Parathyroid adenoma (tissue), 2 donors: ENCODE measurements at regions not wholly inside any gene's neighbourhood (a gene's known extent, or its start where the extent isn't known, plus 50 kb on each side); places are given as distances from the start of the nearest gene placed in this dataset.

Experiments
- H2AFZ ChIP-seq: fragments of 300-600 bp; sonication (generic); one replicate; pipeline ENCODE4 v1.7.0; 2017; ENCODE audit warnings: antibody characterized with exemption, mild to moderate bottlenecking
- H3K27ac ChIP-seq: fragments of 300-600 bp; sonication (generic); one replicate; pipeline ENCODE4 v1.7.0; 2017
- H3K27me3 ChIP-seq: fragments of 300-600 bp; sonication (generic); one replicate; pipeline ENCODE4 v1.7.0; 2017; ENCODE audit warnings: low read length; ENCODE audit not compliant: control insufficient read depth, insufficient read depth
- H3K36me3 ChIP-seq: fragments of 300-600 bp; sonication (generic); one replicate; pipeline ENCODE4 v1.7.0; 2017; ENCODE audit warnings: low read length; ENCODE audit not compliant: control insufficient read depth, insufficient read depth
- H3K4me1 ChIP-seq: fragments of 300-600 bp; sonication (generic); one replicate; pipeline ENCODE4 v1.7.0; 2017; ENCODE audit warnings: control low read depth
- H3K4me2 ChIP-seq: fragments of 300-600 bp; sonication (generic); one replicate; pipeline ENCODE4 v1.7.0; 2017; ENCODE audit warnings: low read length
- H3K4me3 ChIP-seq: fragments of 300-600 bp; sonication (generic); one replicate; pipeline ENCODE4 v1.7.0; 2017; ENCODE audit warnings: low read depth, low read length
- H3K79me2 ChIP-seq: fragments of 300-600 bp; sonication (generic); one replicate; pipeline ENCODE4 v1.7.0; 2017; ENCODE audit warnings: control low read depth
- H3K9ac ChIP-seq: fragments of 300-600 bp; sonication (generic); one replicate; pipeline ENCODE4 v1.7.0; 2017; ENCODE audit warnings: mild to moderate bottlenecking
- H3K9me3 ChIP-seq: fragments of 300-600 bp; sonication (generic); one replicate; pipeline ENCODE4 v1.7.0; 2017; ENCODE audit warnings: low read length; ENCODE audit not compliant: control insufficient read depth
- CTCF ChIP-seq: fragments of 300-600 bp; sonication (generic); IDR thresholded peaks from one replicate; pipeline ENCODE4 v1.7.0; 2017; ENCODE audit warnings: antibody characterized with exemption, mild to moderate bottlenecking
- donor health status: primary hyperparathyroidism.

- H3K4me3 ChIP-seq: no peak overlapping the region
- H3K4me2 ChIP-seq: no peak overlapping the region
These were observed 408.6 kb downstream of the PDCD6IP start for GRCh38 chr3:34207002-34207401.

GRCh38 chr3:34207806-34208205, 409.4 kb downstream of the PDCD6IP start:
- H3K4me1 ChIP-seq: no peaks in the 10 kb centered on the region
- no peak for TF ChIP-seq CTCF
- H2AFZ ChIP-seq: no peak overlapping the region
- no peaks in the 10 kb centered on the region for H3K9me3 ChIP-seq
- H3K9ac ChIP-seq: no peak overlapping the region
- no peak overlapping the region for H3K27ac ChIP-seq
- H3K36me3 ChIP-seq: no peaks in the 10 kb centered on the region
- H3K27me3 ChIP-seq: no peaks in the 10 kb centered on the region
- H3K4me3 ChIP-seq: no peak overlapping the region
- no peaks in the 10 kb centered on the region for H3K79me2 ChIP-seq
- H3K4me2 ChIP-seq: no peak overlapping the region

More at GRCh38 chr3:34207002-34207401, 408.6 kb downstream of the PDCD6IP start:
- H3K36me3 ChIP-seq: no peaks in the 10 kb centered on the region
- no peak overlapping the region for H2AFZ ChIP-seq
- H3K27ac ChIP-seq: no peak overlapping the region
- no peaks in the 10 kb centered on the region for H3K79me2 ChIP-seq
- H3K9me3 ChIP-seq: no peaks in the 10 kb centered on the region
- no peak overlapping the region for H3K9ac ChIP-seq
- no peaks in the 10 kb centered on the region for H3K27me3 ChIP-seq
- no peak for TF ChIP-seq CTCF
- H3K4me1 ChIP-seq: no peaks in the 10 kb centered on the region

- H3K4me1 ChIP-seq: no peaks in the 10 kb centered on the region
- no peak for TF ChIP-seq CTCF
- H3K4me2 ChIP-seq: no peak overlapping the region
- no peak overlapping the region for H2AFZ ChIP-seq
- H3K27ac ChIP-seq: no peak overlapping the region
- no peaks in the 10 kb centered on the region for H3K36me3 ChIP-seq
- no peak overlapping the region for H3K9ac ChIP-seq
- no peak overlapping the region for H3K4me3 ChIP-seq
- no peaks in the 10 kb centered on the region for H3K79me2 ChIP-seq
- no peaks in the 10 kb centered on the region for H3K9me3 ChIP-seq
- H3K27me3 ChIP-seq: no peaks in the 10 kb centered on the region
These were observed 413.7 kb downstream of the PDCD6IP start for GRCh38 chr3:34212175-34212574.

- no peaks in the 10 kb centered on the region for H3K4me1 ChIP-seq
- TF ChIP-seq CTCF: no peak
- no peak overlapping the region for H3K9ac ChIP-seq
- no peaks in the 10 kb centered on the region for H3K79me2 ChIP-seq
- H3K4me3 ChIP-seq: no peak overlapping the region
- H3K27ac ChIP-seq: no peak overlapping the region
- H3K36me3 ChIP-seq: no peaks in the 10 kb centered on the region
- H3K9me3 ChIP-seq: no peaks in the 10 kb centered on the region
- H3K4me2 ChIP-seq: no peak overlapping the region
- H2AFZ ChIP-seq: no peak overlapping the region
- no peaks in the 10 kb centered on the region for H3K27me3 ChIP-seq
These were observed 414.2 kb downstream of the PDCD6IP start for GRCh38 chr3:34212656-34213055.

GRCh38 chr3:34213478-34213877, 415.0 kb downstream of the PDCD6IP start:
- Histone ChIP-seq H3K4me3 (no peak overlapping the region), H3K27ac (no peak overlapping the region), H3K4me1 (no peaks in the 10 kb centered on the region), H3K27me3 (no peaks in the 10 kb centered on the region), H3K79me2 (no peaks in the 10 kb centered on the region), H3K9ac (no peak overlapping the region), H2AFZ (no peak overlapping the region), H3K4me2 (no peak overlapping the region), H3K36me3 (no peaks in the 10 kb centered on the region), H3K9me3 (no peaks in the 10 kb centered on the region)
- TF ChIP-seq CTCF: no peak
